NK-92 (cell line): ENCODE measurements at regions not wholly inside any gene's neighbourhood (a gene's known extent, or its start where the extent isn't known, plus 50 kb on each side); places are given as distances from the start of the nearest gene placed in this dataset.

Experiments
- DNase-seq: peaks from one replicate; lab custom pipeline; 2025; ENCODE audit not compliant: unreplicated experiment; lab: John Stamatoyannopoulos, UW

- no peak for DNase-seq
Observed at GRCh38 chr7:156456503-156457115, 184.0 kb upstream of the RNF32 start.

DNA sequence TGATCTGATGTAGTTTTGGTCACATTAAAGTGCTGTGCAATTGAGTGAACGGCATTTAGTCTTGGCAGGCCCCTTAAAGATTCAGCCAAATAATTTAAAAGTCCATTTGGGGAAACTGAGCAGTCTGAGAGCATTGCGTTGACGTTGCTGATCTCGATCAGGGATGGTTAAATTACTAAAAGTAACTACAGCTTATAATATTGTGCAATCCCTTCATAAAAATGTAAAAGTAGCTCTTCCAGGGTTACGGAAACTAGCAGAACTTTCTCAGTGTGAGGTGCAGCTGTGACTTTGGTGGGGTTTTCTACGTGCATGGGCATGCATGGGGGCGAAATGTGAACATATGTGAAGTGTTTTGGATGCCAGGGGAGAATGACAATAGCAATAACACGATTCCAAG is 184.5 kb upstream of the RNF32 start:
- DNase-seq = no peak

- DNase-seq = no peak
Observed at GRCh38 chr7:156450473-156450872, 190.1 kb upstream of the RNF32 start.

GRCh38 chr7:156448918-156449317 is 191.7 kb upstream of the RNF32 start:
- no peak for DNase-seq

- no peak for DNase-seq
Observed at GRCh38 chr7:156446990-156447389, 193.6 kb upstream of the RNF32 start.

DNA sequence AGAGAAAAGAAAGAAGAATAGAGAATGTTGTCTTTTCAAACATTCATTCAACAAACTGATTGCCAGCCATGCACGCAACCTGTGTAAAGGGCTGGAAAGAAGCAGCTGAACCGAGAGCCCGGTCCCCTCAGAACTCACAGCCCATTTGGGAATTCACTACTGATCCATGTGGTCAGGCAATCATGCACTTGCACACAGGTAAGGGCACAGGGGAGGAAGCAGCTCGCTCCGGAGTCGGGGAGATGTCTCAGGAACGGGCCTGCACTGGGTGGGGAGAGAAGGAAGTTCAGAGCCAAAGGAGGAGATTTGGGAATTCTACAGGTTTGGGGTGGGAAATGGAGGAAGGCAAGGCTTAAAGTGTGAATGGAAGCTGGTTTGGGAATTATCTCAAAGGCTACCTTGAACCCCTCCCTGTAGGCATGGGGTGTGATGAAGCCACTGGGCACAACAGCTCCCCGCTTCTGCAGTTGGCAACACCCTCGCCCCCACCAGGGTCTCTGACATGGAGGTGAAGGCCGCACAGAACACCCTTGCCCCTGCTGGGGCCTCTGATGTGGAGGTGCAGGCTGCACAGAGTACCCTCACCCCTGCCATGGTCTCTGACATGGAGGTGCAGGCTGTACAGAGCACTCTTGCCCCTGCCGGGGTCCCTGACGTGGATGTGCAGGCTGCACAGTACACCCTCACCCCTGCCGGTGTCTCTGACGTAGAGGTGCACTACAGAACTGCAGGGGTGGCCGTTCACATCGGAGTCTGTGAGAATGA is 194.4 kb upstream of the RNF32 start:
- no peak for DNase-seq

DNA sequence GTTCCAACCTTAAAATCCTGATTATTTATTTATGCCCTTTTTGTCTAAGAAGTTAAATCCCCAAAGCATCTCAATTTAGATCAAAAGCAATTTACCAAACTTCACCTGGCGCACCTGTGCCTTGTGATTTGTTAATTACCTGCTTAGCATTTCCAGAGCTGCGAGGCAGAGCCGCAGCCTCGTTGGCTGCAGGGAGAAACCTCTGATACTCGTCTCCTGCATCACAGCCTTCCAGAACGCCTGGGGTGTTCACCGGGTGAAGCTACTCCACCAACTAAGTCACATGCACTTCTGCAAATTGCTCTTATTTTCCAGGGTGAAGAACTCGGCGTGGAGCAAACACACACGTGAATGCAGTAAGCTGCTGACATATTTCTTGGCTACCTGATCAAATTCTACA is 198.1 kb upstream of the RNF32 start:
- DNase-seq = no peak

GRCh38 chr7:156440456-156440855 is 200.1 kb upstream of the RNF32 start:
- no peak for DNase-seq

GRCh38 chr7:156438011-156438410 is 202.6 kb upstream of the RNF32 start:
- no peak for DNase-seq

- no peak for DNase-seq
Observed at GRCh38 chr7:156437021-156437614, 203.5 kb upstream of the RNF32 start.

- DNase-seq = no peak
Observed at GRCh38 chr7:156435486-156436231, 204.9 kb upstream of the RNF32 start.

DNA sequence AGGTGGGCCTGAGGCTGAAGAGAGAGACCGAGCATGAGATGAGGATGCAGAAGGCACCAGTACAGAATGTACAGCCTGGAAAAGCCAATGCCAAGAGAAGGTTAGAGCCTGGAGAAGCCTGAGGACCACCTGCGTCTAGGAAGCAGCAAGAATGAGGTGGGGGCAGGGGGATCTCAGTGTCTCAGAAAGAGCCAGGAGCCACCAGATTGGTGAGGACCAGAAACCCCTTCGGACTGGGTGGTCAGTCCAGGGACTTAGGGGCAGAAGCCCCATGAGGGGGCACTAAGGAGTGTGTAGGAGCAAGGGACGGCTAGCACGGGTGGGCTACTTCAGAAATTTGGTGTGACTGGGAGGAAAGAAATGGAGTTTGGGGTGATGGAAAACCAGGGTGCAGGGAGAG is 205.9 kb upstream of the RNF32 start:
- DNase-seq = no peak

DNA sequence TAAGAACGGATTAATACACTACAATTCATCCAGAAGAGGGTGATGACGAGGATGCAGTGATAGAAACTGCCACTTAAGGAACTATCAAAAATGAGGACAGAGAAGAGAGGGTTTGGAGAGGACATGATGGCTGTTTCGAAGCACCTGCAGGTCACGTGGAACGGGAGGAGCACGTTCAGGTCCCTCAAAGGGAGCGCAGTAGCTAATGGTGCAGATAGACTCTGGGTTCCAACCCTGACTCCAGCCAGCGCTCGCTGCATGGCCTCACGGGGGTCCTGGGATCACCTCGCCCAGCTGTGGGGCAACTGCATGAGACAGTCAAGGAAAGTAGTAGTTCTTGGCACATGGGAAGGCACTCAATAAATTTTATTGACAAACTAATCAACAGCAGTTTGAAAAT is 208.6 kb upstream of the RNF32 start:
- no peak for DNase-seq

GRCh38 chr7:156430109-156430508 is 210.5 kb upstream of the RNF32 start:
- DNase-seq = no peak

DNA sequence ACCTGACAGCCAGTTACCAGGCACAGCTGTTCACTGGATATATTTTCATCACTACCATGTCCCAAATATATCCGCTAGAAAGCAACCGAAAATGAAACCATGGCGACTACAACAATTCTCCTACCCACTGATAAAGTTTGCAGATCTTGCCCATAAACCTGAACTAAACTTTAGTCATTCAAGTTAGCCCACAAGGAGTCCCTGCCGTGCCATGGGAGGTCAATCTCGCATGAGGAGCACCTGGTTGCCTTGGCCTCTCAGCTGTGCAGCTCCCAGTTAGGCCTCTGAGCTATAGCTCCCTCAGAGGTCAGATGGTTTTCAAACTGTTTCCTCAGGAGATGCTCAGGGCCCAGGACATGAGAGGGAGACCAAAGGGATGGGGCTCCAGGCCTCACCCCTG is 211.1 kb upstream of the RNF32 start:
- no peak for DNase-seq

GRCh38 chr7:156423876-156424275 is 216.7 kb upstream of the RNF32 start:
- no peak for DNase-seq

GRCh38 chr7:156420496-156420895 is 220.1 kb upstream of the RNF32 start:
- DNase-seq = no peak

- DNase-seq = no peak
Observed at GRCh38 chr7:156419782-156420181, 220.8 kb upstream of the RNF32 start.

- no peak for DNase-seq
Observed at GRCh38 chr7:156402255-156402654, 238.3 kb upstream of the RNF32 start.

DNA sequence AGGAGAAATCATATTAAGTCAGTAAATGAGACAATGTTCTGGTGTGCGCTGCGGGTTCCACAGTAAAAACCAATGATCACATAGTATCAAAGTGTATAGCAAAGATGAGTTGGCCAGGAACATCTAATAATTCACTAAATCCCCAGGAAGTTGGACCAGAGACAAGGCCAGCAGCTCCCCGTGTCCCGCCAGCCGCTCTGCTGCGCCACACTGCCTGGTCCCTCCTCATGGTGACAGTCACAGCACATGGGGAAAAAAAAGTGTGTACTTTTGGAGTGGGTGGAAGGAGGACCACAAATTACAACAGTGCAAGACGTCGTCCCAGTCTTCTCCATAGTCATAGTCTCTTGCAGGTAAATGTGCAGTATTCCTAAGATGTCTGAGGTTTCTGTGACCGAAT is 239.0 kb upstream of the RNF32 start:
- no peak for DNase-seq

DNA sequence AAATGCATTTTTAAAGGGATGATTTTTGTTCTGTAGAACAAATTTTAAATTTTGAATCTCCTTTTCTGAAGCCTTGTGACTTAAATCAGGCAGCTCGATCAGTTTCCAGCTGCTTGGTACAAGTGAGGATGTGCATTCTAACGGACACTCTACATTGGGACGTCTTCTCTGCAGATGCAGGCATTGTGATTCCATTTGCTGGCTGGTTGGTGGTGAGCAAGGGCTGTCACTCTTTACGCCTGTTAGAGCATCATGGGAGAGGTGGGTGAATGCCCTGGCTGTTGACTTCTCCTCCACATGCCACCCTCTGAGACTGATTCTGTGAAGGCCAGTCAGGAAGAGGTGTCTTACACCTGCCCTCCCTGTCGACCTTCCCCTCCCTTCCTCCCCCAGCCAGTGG is 240.5 kb upstream of the RNF32 start:
- DNase-seq = no peak

GRCh38 chr7:156397249-156397648 is 243.3 kb upstream of the RNF32 start:
- no peak for DNase-seq
